ENCODE measurements at regions not wholly inside any gene's neighbourhood (a gene's known extent, or its start where the extent isn't known, plus 50 kb on each side); places are given as distances from the start of the nearest gene placed in this dataset.
"Not testable (repeated sequence)": the region's sequence is repeated elsewhere in the genome, so short reads cannot be mapped to it uniquely, and the experiment has no call there.

DNA sequence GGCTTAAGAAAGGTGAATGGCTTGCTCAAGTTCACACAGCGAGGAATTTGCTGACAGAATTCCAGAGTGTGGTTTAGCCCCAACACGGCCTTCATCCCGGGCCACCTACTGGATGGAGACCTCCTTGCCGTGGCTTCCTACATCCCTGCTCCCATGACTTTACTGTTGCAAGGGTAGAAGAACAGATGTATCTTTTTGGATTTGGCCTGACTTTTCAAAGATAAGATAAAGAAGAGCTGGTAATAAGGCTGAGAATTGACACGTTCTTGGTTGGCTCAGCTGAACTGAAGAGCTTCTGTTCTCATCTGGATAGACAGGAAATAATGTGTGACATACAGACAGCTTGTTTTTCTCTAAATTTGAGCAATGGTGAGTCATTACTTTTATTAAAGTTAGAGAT is 113.1 kb downstream of the KLF5 start:
- DNase-seq = no peak

DNA sequence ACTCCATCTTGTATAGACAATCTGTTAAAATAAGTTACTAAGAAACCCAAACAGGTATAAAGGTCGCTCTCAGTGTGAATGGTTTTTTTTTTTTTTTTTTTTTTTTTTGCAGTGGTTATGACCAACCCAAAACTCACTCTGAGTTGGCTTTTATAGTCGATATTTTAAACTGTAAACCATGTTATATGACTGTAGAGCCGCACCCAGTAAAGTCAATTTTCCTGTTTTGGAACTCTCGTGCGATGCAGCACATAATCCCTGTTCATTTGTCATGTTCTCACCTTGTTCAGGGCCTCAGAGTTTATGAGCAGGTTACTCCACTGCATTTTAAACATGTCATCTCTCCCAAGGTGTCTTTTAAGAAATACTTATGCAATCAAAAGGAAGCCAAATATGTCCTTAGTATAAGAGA is 112.5 kb downstream of the KLF5 start:
- DNase-seq = no peak

DNA sequence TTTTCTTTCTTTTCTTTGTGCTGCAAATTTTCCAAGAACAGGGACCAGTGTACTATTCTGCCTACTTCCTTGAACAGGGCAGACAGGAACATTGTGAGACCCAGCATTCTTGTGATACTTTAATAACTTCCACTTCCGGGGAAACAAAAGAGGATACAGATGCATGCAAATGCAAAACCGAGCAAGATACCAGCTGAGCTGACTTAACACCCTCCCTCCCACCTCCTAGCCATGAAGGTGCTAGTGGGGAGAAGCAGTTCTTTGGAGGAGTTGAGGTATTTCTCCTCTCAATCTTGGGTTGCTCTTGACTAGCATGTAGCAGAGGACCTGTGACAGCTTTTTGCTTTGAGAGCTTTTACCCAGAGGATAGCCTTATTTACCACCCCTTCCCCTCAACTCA is 111.2 kb downstream of the KLF5 start:
- DNase-seq = no peak

DNA sequence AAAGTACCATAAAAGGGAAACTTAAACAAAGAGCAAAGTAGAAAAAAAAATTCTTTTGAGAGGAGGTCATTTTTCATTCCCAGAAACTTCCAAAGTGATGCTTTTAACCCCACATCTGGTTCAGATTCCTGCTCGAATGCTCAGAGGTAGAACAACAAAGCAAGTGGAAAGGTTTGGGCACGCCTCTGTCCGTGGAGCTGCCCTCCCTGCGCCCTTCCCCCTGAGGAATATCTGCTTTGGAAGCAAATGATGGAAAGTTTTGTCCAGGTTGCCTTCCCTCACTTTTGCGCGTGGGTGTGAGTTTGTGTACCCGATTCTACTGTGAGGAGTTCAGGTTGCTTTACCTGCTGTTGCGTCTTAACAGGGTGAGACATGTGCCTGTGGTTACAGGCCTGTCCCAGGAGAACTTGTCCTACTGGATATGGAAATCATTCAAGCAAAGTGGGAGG is 110.2 kb downstream of the KLF5 start:
- no peak for DNase-seq

DNA sequence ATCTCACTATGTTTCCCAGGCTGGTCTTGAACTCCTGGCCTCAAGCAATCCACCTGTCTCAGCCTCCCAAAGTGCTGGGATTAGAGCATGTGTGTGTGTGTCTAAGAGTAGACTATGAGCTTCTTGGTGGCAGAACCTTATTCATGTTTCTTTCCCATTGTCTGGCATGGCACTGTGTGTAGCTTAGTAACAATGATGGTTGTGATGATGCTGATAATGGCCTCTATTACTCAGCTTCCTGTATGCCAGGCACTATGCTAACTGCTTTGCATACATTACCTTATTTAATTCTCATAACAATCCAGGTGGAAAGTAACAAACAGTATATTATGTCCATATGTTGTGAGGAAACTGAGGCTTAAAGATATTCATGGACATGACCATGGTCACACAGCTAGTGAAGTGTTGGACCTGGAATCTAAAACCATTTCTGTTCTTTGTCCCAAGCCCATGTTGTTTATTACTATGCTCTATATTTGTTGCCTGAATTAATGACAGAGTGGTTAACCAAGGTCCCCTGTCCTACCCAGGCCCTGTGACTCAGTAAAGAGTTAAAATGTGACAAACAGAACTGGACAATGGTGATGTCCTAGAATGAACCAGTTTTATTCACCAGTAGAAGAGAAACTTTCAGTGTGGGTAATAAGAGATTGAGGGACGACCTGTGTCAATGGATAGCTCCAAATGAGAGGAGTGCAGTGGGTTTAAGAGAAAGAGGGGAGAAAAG is 109.6 kb downstream of the KLF5 start:
- no peak for DNase-seq

DNA sequence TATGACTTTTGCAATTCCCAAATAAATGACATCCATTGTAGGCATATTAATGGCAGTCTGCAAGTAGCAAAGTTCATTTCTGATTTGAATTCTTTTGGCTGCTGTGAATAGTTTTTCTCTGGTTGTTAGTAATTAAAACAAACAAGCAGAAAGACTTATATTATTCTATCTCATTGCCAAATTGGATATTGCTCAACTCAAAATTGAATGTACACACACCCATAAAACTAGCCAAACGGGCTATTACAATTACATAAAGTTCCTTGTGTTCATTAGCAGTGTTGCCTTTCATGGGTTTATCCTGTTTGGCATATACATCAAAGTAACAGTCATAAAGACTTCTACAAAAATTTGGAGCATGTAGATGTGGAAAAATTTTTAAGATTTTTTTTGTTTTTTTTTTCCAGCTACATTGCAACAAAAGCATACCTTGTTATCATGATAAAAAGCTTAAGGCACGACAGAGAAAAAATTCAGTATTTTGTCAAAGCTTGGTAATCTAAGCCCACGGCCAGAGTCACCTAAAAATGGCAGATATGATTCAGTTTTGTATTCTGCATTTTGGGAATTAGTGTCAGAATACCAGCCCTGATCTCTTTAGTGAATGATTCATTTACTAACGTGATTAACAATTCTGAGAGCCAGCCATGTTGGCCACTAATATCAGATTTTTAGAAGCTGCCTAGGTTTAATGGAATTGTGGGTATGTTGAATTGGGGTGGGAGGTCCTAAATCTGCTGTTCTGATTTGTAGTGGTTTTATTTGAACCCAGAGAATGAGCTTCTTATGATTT is 108.4 kb downstream of the KLF5 start:
- DNase-seq = no peak

DNA sequence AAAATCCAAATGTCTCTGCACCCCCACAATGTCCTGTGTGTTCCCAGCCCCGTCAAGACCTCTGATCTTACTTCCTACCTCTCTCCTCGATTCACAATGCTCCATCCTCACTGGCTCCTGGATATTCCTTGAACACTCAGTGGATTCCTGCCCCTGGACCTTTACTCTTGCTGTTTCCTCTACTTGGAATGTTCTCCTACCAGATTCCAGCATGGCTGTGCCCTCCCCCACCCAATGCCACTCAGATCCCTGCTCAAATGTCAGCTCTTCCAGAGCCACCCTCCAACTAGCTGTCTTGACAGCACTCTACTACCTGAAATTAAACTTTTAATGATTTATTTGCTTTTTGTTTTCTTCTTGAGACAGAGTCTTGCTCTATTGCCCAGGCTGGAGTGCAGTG is 107.4 kb downstream of the KLF5 start:
- DNase-seq = no peak

DNA sequence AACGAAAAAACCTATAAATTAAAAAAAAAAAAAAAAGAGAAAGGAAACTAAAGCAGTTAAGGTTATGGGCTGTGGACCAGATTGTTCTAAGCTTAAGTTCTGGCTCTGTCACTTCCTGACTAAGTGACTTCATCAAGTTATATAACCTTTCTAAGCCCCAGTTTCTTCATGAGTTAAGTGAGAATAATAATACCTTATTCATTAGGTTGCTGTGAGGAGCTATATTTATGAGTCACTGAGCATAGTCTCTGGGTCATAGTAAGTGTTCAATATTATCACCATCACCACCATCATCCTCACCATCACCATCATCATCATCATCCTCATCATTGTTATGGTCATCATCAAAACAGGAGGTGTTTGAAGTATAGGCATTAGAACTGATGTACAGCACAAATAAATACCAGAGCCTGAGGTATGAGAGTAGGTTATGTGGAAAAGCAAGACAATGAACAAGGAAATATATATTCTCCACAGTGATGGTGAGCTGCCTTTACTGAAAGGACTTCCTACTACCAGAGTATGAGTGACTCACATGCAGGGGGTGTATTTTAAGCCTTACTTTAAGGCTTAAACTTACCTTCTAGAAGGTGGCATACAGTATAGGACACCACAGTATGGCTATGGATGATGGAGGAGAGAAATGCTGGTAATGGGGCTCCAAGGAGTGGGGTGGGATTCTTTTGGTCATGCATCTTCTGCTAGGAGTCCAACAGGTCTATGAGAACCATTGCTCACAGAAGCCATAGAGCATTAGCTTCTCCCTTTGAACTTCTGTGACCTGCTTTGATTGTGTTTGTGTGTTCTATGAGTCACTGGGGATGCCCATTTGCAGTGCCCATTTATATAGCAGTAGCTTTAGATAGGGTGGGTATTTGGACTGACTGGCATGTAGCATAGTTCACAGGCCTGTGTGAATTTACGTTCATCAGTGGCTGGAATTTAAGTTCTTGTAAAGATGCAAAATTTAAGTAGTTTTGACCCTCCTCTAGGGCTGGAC is 104.4 kb downstream of the KLF5 start:
- no peak for DNase-seq

DNA sequence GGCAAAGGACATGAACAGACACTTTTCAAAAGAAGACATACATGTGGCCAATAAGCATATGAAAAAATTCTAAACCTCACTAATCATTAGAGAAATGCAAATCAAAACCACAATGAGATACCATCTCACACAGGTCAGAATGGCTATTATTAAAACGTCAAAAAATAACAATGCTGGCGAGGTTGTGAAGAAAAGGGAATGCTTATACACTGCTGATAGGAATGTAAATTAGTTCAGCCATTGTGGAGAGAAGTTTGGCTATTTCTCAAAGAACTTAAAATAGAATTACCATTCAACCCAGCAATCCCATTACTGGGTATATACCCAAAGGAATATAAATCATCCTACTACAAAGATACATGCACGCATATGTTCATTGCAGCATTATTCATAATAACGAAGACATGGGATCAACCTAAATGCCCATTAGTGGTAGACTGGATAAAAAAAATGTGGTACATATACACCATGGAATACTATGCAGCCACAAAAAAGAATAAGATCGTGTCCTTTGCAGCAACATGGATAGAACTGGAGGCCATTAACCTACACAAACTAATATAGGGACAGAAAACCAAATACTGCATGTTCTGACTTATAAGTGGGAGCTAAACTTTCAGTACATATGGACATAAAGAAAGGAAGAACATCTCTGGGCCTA is 101.7 kb downstream of the KLF5 start:
- not testable (repeated sequence) for DNase-seq

DNA sequence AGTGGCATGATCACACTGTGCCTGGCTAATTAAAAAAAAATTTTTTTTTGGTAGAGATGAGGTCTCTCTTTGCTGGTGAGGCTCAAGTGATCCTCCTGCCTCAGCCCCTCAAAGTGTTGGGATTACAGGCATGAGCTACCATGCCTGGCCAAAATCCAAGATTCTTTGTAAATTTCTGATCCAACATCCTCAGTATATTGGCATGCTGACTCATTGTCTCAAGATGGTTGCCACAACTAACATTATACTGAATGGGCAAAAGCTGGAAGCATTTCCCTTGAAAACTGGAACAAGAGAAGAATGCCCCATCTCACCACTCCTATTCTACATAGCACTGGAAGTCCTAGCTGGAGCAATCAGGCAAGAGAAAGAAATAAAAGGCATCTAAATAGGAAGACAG is 100.0 kb downstream of the KLF5 start:
- DNase-seq = no peak

DNA sequence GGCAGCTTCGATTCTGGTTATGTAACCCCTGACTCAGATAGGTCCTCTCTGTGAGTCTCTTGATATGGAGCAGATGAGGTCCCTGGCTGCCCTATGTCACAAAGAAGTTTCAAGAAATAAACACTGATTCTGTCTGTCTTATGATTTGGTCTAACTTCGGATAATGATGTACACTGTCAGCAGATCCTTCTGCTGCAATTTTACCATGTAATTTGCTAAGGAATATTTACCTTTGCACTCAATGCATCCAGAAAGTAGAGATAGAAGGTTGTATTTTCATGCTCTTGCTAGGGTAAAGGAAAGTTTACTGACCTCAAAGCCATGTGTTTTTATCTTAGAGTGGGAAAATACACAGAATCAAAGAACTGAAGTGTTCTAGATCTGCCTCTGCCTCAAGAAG is 98.2 kb downstream of the KLF5 start:
- DNase-seq = no peak

DNA sequence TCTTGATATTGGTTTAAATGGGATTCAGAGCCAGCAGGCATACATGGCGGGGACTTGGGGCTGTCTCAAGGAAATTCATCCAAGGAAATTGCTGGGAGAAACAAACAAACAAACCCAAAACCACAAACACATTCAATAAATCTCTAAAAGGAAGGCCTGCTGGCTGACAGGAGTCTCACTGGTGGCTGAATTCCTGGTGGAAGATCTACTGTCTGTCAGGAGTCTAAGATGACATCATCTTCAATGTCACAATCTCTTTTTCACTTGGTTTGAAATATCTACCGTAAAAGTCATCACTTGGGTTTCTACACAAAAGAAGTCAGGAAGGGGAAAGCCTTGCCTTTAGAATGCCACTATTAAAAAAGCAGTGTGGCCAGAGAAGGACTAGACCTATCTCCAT is 87.9 kb downstream of the KLF5 start:
- no peak for DNase-seq

DNA sequence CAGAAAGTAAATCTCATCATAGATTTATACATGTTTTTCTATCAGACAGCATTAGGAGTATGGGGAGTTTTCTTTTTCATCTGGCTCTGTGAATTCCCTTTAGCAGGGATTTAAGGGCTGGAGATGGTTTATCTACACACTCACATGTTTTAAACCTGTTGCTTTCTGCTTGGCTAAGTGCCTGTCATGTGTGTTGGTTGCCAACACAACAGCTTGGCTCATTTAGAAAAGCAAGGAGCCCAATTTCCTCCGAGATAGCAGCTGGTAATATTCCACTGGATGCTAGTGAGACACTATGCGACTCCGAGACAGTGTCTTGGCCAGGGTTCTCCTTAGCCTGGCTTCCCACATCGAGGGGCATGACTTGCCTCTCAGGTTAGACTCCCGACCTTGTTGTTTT is 83.3 kb downstream of the KLF5 start:
- DNase-seq = no peak

DNA sequence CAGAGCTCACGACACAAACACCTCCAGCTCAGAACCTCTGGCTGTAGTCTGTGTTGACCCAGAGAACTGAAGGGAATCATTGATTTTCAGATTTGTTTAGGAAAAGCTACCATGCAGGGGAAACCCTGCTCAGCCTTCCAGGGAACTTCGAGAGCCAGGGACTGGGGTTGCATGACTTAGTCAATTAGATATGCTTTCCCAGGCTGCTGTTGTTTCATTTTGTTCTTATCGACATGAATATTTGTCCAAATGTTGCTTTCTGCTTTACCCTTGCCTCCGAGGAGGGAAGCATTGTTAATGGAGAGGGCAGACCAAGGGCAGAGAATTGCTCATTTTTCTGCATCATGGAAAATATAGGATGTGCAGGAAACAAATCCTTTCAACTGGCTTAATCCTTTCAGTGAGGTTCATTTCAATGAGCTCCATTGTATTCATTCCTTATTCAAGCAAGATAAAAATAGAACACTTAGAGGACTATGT is 82.5 kb downstream of the KLF5 start:
- no peak for DNase-seq

DNA sequence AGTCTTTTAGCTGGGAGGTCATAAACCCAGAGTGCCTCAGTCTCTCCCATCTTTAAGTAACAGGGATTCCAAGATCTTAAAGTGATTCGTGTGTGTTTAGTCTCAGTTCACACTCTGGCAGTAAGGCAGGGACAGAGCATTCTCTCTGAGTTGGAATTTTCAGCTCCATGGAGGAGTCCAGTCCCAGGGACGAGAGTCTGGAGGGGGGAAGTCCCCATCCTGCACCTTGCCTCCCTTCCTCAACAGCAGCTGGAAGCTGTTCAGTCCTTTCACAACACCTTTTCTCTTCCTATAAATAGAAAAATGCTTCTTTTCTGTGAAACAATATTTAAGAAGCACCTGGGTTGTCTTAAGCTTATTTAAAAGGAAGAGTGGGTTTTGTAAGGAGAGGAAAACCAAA is 82.0 kb downstream of the KLF5 start:
- no peak for DNase-seq

DNA sequence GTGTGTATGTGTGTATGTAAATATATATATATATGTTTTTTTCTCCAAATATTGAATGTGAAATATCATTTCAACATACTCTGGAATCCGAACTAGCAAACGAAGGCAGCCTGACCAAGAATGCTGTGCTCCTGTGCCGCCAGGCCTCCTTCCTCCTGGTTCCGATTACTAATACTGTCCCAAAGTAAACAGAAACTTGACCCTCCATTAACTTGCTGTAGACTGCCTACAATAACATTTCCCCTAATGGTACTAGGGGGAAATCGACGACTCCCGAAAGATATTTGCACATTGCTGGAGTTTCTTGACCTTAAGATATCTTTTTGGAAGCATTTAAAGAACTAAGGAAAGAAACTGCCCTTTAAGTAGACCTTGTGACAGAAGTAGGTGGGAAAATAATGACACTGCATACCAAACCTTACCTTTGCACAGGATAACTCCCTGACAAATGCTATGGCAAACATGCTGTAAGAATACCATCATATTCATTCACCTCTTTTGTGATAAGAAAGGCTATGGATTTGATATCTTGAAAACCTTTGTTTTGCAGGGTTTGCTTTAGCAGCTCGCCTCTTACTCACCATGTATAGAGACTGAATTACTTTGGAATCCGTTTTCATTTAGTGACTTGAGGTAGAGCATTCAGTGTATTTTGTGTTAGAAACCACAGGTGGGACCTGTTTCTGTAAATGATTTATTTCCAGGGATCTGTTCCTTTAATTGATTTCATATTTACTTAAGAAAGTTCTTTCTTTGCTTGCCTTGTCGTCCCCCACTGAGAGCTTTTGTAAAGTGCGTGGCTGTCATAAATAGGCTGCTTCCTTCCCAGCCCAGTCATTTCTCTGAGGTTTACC is 80.1 kb downstream of the KLF5 start:
- no peak for DNase-seq

DNA sequence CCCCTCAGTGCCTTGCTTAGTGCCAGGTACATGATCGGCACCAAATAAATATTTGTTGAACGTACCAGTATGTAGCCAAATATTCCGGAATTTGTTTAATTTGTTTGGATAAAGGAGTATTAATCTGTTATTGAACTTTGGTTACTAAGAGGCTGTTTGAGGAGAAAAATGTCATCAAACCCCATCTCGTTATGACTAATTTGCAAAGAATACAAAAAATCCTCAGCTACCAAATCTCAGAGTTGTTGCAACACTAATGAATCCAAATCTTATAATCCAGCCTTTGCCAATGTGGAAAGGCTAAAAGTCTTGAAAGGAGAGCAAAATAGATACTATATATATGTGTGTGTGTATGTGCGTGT is 79.5 kb downstream of the KLF5 start:
- no peak for DNase-seq

DNA sequence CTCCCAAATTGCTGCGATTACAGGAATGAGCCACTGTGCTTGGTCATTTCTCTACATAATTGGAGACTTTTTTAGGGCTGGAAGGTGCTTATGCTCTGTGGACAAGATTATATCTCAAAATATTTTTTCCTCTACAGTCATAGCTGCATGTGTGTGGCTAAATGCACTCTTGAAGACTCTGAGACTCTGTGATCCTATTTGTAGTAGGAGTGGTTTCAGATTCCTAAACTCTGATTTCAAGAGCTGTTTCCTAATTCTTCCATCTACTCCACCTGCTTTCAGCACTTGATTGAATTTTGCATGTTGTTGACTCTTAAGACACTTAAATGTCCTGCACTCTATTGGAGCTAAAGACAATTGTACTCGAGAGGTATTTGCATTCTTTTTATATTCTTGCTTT is 78.0 kb downstream of the KLF5 start:
- DNase-seq = no peak

DNA sequence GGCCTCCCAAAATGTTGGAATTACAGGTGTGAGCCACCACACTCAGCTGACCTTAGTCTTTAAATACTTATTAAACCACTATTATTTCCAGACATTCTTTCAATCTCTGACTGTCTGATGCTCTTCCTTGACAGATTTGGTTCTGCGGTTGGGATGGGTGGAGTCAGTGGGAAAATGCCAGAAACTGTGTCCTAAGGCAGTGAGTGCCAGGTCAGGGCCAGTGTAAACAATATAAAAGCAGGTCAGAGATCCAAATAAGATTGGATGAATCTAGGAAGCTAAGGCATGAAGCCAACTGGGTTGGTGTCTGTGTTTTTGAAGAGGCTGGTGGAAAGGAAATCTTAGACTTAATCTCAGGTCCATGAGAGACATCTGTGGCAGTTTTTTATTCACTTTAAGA is 74.7 kb downstream of the KLF5 start:
- no peak for DNase-seq

DNA sequence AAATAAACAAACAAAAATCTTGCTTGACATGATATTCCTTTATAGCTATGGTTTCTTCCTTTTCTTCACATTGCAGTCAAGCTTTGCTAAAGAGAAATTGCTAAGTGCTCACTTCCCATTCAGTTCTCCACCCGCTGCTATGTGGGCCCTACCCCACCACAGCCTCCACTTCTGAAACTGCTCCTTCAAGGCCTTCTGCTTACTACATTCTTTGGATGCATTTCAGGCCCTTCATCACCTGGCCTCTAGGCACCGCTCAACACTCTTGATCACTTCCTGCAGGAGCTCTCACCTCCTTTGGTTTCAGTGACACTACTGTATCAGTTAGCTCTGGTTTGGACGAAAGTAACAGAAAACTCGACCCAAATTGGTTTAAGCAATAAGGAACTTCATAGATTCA is 72.4 kb downstream of the KLF5 start:
- no peak for DNase-seq

DNA sequence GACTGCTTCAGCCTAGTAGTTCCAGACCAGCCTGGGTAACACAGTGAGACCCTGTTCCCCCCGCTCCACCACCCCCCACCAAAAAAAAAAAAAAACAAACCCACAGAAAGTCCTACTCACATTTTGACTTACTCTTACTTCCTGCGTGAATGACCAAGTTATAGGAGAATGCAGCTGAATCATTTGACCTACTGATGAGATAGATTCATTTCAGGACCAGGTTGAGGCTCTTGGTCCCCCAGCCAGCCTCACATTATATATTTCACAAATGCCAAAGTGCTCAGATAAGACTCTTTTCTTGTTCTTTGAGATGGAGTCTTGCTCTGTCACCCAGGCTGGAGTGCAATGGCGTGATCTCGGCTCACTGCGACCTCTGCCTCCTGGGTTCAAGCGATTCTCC is 70.2 kb downstream of the KLF5 start:
- DNase-seq = no peak
